DMS114 treated with DMSO at 0.1 percent for 48 hours (cell line): ENCODE measurements at regions not wholly inside any gene's neighbourhood (a gene's known extent, or its start where the extent isn't known, plus 50 kb on each side); places are given as distances from the start of the nearest gene placed in this dataset.
"Not testable (repeated sequence)": the region's sequence is repeated elsewhere in the genome, so short reads cannot be mapped to it uniquely, and the experiment has no call there.

Experiments
- DNase-seq: peaks from one replicate; lab custom pipeline; 2025; ENCODE audit not compliant: unreplicated experiment; lab: John Stamatoyannopoulos, UW

- DNase-seq: no peak
Measured at GRCh38 chr1:80171631-80172030, 1165.1 kb upstream of the ADGRL4 start.

DNA sequence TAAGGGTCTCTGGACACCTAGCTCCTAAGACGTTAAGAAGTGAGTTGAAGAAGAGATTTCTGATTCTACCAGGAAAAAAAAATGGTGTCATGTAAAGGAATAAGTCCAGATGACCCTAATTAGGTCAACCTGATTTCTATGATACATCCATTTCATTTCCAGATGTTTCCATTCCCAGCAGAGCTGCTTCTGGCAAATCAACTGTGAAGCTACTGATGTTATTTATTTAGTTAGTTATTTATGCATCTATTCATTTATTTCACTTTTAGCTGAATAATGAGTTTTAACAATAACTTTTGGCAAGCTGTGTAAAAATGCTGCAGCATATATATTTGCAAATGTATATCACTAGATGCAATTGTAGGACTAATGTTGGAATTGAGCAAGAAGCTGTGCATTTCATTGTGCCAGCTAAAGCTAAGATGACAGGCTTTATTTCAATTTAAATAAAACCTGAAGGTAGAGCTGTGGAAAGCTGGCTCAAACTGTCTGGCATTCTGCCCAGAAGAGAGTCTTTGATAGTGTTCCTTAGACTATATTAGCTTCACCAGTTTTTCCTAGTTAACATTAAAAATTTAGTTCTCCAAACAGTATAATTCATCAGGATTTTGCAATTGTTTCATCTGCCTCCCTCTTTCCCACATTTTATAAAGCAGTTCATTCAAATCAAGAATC, 1164.4 kb upstream of the ADGRL4 start:
- DNase-seq: no peak

DNA sequence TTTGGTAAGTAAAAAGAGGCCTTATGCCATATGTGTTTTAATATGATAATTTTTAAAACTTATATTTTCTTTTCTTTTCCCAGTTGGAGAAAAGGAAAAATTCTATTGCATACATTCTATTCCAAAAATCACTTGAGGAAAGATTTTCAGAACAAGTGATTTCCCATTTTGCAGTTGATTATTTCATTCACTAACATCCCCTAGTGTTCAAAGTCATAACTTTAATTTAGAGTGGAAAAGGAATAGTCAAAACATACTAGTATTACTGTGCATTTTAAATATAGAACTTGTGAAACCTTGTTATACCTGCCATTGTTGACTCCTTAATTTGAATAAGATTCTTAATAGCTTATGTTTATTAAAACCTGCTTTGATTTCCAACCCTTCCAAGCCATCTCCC, 1157.6 kb upstream of the ADGRL4 start:
- DNase-seq: no peak

DNA sequence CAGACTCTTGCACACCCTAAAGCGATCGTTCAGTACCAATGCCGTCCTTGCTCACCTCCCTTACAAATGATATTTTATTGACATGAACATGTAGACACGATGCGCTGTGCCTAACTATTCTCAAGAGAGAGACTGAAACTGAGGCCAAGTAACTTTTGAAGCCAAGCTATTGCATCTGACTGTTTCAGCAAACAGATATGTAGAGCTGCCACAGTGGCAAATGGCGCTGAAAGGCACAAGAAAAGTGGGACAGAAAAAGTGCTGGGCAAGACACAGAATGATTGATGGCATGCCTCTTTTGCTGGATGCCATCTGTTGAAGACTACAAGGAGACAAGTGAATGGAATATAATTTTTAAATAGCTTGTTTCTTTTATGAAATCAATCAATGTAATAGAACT, 1157.2 kb upstream of the ADGRL4 start:
- DNase-seq: no peak

GRCh38 chr1:80158771-80159170, 1152.2 kb upstream of the ADGRL4 start:
- DNase-seq: no peak

GRCh38 chr1:80158266-80158665, 1151.7 kb upstream of the ADGRL4 start:
- DNase-seq: no peak

GRCh38 chr1:80155371-80155770, 1148.8 kb upstream of the ADGRL4 start:
- DNase-seq: no peak

- DNase-seq: no peak
Measured at GRCh38 chr1:80154176-80154575, 1147.6 kb upstream of the ADGRL4 start.

DNA sequence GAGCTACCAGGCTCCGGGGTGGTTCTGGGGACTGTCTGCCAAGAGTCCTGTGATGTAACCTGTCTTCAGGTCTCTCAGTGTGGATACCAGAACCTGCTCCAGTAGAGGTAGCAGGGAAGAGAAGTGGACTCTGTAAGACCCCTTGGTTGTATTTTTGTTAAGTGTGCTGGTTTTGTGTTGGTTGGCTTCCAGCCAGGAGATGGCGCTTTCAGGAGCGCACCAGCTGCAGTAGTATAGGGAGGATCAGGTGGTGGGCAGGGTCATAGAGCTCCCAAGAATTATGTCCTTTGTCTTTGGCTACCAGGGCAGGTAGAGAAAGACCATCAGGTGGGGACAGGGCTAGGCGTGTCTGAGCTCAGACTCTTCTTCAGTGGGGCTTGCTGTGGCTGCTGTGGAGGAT, 1147.2 kb upstream of the ADGRL4 start:
- DNase-seq: no peak

GRCh38 chr1:80143361-80143760, 1136.8 kb upstream of the ADGRL4 start:
- DNase-seq: no peak

DNA sequence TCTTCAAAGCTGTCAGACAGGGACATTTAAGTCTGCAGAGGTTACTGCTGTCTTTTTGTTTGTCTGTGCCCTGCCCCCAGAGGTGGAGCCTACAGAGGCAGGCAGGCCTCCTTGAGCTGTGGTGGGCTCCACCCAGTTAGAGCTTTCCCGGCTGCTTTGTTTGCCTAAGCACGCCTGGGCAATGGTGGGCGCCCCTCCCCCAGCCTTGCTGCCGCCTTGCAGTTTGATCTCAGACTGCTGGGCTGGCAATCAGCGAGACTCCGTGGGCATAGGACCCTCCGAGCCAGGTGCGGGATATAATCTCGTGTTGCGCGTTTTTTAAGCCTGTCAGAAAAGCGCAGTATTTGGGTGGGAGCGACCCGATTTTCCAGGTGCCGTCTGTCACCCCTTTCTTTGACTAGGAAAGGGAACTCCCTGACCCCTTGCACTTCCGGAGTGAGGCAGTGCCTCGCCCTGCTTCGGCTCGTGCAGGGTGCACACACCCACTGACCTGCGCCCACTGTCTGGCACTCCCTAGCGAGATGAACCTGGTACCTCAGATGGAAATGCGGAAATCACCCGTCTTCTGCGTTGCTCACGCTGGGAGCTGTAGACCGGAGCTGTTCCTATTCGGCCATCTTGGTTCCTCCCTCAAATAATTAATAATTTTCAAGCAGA, 1131.5 kb upstream of the ADGRL4 start:
- DNase-seq: not testable (repeated sequence)

DNA sequence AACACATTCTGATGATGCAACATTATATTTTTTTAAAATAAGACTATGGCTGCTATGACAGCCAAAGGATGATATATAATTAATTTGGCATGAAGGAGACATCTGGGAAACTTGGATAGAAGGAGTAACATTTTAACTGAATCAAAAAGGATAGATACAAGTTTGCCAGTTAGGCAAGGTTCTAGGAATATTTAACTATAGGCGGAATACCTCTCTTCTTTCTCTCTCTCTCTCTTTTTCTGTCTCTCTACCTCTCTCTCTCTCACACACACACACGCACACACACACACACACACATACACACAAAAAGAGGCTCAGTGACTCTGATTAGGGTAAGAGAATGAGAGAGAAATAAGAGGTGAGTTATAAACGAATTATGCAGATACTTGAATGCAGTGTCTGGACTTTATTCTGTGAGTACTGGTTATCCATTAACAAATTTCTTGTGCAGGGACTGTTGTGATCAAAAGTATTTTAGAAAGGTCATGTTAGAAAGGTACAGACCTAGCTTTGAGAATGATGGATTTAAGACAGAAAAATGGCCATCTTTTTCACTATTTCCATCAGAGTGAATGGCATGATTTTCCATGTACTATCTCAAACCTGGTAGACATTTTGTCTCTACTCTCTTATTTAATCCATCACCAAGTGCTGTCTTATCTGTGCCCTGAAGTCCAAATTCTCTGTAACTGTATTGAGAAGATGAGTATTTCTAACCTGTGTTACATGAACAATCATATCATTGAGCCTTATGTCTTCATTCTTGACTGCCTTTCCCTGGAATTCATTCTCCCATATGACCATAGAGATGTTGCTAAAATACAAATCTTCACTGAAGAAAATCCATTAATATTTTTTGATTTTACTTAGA, 1106.9 kb upstream of the ADGRL4 start:
- DNase-seq: no peak

DNA sequence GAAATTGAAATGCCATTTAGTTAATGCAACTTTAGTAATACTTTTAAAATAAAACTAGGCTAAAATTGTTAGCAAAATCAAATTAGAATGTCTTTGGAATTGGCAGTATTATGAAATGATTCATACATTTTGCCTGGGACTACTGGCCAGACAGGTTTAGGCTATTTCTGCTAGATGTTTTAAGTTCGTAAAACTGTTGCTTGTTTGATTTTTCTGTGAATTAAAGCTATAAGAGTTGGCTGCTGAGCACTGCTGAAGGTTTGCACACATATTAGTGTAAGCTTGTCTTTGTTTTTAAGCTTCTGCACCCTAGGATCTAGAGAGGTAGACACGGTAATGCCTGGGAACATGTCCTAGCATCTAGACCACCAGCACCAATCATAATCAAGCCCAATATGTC, 1094.6 kb upstream of the ADGRL4 start:
- DNase-seq: no peak

DNA sequence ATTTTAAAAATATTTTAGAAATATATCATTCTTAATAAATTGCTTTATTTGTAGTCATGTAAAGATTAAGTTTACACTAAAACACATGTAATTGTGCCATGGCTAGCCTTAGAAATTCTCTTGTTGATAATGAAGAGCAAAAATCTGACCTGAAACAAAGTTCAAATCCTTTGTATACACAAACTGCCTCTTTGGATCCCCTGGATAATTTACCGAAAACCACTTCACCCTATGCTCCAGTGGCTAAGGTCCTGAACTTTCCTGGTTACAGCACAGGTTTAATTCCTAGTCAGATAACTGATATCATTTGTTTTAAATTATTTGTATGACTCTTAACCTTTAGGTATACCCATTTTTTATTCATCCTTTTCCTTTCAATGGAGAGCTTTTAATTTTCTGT, 1093.2 kb upstream of the ADGRL4 start:
- DNase-seq: no peak

DNA sequence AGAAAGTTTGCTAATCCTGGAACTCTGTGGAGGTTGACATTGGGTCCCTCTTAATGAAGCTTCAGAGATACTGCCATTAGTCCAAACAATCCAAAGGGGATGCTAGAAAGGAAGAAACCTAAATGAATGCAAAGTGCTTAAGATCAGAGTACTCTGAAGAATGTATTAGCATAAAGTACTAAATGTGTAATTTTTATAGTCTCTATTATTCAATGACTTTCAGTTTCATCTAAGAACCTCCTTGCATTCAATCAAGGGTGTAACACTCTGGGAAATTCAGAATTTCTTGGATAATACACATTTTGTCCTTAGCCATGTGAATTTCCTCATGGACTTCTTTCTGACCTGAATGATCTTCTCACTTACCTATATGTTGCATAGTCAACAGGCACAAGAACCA, 1078.5 kb upstream of the ADGRL4 start:
- DNase-seq: no peak

- no peak for DNase-seq
Measured at GRCh38 chr1:80083892-80084291, 1077.4 kb upstream of the ADGRL4 start.

DNA sequence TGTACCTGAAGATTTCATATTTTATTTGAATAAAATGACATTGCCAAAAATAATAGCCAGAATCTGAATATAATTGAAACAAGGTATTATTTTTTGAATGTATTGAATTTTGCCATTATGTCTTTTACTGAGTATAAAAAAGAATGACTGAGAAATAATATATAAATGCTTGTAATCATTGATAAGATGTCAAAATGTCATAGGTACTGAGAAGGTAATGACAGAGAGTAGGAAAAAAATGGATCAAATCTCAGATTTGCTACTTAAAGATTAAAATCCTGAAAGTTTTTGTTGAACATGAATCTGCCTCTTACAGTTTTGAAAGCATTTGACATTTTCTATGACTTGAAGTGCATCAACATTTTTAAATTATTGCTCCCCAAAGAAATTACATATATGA, 1069.9 kb upstream of the ADGRL4 start:
- no peak for DNase-seq

DNA sequence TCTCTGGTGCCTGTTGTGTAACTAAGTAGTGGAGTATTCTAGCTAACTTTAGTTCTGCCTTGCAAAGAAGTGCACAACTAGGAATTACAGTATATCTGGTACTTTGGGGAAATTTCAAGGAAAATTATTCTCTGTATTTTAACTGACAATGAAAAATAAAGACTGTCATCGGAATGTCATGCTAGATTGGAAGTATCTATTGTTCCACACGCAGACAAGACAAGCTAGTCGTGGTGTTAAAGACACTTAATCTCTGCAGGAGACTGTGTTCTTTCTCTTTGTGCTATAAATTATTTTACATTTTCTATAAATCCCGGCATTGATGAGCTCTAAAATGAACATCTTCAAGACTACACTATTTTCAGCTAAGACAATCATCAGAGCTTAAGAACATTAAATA, 1068.8 kb upstream of the ADGRL4 start:
- no peak for DNase-seq

DNA sequence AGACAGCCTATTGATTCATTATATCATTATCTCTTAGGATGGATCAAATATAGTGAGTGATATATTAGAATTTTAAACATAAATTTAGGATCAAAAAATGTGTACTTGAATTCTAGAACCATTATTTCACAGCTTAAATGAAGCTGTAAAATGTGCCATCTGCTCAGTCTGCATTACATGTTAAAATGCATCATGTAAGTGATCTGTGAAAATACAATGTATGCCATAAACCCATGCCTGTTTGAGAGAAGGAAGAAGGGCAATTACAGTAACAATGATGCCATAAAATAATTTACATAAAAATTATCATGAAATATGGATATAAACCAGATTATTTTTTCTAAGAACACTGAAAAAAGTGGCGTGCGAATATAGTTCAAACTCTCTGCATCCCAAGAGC, 1066.0 kb upstream of the ADGRL4 start:
- DNase-seq: no peak

DNA sequence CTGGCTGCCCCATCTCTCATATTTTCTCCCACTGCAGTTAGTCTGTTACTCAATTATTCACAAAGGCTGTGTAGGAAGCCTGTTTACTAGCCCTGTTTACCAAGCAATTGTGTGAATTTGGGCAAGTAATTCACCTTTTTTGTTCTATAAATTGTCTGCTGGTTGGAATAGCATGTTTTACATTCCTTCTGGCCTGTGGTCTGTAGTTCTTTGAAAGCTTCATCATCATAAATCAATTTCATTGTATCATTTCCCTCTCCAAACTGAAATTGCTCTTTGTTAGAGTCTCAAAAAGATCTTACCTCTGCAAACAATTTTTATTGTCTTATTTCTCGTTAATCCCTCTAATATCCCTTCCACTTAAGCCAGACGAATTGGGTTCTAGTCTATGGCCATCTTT, 1059.5 kb upstream of the ADGRL4 start:
- DNase-seq: no peak

DNA sequence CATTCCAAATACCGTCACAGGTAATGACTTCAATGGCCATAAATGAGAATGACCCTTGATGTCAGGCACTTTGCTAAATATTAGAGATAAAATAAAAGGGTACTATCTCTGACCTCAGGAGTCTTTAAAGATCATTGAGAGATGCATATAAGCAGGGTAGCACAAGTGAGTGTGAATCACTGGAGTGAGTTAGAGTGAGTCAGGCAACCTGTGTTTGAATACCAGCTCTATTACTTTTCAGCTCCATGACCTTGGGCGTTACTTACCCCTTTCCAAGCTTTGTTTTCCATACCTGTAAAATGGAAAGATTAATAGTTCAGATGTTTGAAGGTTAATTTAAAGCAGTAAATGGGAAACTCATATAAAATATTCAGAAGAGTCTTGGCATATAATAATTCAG, 1058.0 kb upstream of the ADGRL4 start:
- no peak for DNase-seq

DNA sequence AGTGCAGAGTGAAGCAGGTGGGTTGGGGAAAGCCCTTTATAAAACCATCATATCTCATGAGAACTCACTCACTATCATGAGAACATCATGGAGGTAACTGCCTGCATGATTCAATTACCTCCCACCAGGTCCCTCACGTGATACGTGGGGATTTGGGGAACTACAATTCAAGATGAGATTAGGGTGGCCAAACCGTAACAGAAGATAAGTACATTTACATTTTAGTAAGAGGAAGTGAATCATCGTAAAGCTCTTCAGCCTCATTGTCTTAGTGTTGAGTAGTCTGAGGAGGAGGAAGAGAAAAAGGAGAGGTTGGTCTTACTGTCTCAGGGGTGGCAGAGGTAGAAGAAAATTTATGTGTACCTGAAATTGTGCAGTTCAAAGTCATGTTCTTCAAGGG, 1053.4 kb upstream of the ADGRL4 start:
- no peak for DNase-seq
